ENCODE measurements at regions not wholly inside any gene's neighbourhood (a gene's known extent, or its start where the extent isn't known, plus 50 kb on each side); places are given as distances from the start of the nearest gene placed in this dataset.

- Histone ChIP-seq H2BK15ac (ENCODE audit: low read depth, low read length) (no peak overlapping the region), H3K4me1 (ENCODE audit: insufficient read depth, low read length) (no peaks in the 10 kb centered on the region), H2BK20ac (ENCODE audit: low read depth, low read length, poor library complexity, severe bottlenecking) (no peak overlapping the region), H3K79me1 (ENCODE audit: insufficient read depth, low read depth, low read length, poor library complexity, severe bottlenecking) (no peaks in the 10 kb centered on the region), H3K79me2 (ENCODE audit: insufficient read depth, low read length) (no peaks in the 10 kb centered on the region), H4K8ac (replicated peaks; ENCODE audit: insufficient read length, low read depth, low read length) (no peak overlapping the region), H3K4ac (ENCODE audit: low read depth, low read length) (no peak overlapping the region), H4K91ac (ENCODE audit: insufficient read length, low read depth, low read length) (no peak overlapping the region), H2AK5ac (ENCODE audit: insufficient read length, low read length) (no peak overlapping the region), H3K9ac (ENCODE audit: extremely low read depth, insufficient read length, low read length) (no peak overlapping the region), H3K18ac (ENCODE audit: insufficient read length, low read depth, low read length) (no peak overlapping the region), H3K23ac (ENCODE audit: insufficient read length, low read depth, low read length) (no peak overlapping the region), H3T11ph (ENCODE audit: low read length) (no peak overlapping the region), H2BK12ac (ENCODE audit: insufficient read length, low read depth, low read length) (no peak overlapping the region), H4K20me1 (ENCODE audit: control insufficient read depth, insufficient read depth, insufficient read length) (no peaks in the 10 kb centered on the region), H3K27me3 (ENCODE audit: insufficient read depth, low read length) (no peaks in the 10 kb centered on the region), H3K23me2 (ENCODE audit: insufficient read length, low read depth, low read length, poor library complexity, severe bottlenecking) (no peaks in the 10 kb centered on the region), H3K4me2 (ENCODE audit: insufficient read depth, insufficient read length, low read length) (no peak overlapping the region), H3K14ac (ENCODE audit: insufficient read depth, low read length) (no peak overlapping the region), H2BK120ac (ENCODE audit: low read depth, low read length, poor library complexity, severe bottlenecking) (no peak overlapping the region), H3K9me3 (ENCODE audit: control insufficient read depth, low read depth, low read length) (no peaks in the 10 kb centered on the region), H4K5ac (ENCODE audit: insufficient read length, low read depth, low read length) (no peak overlapping the region), H2AFZ (ENCODE audit: low read length) (no peak overlapping the region), H3K27ac (ENCODE audit: insufficient read length, low read depth, low read length) (no peak overlapping the region), H2BK5ac (ENCODE audit: insufficient read length, low read length) (no peak overlapping the region), H3K56ac (ENCODE audit: insufficient read length, low read depth, low read length) (no peak overlapping the region)
- Mint-ChIP-seq H3K27ac (no peak overlapping the region), H3K27me3 (ENCODE audit: low read depth) (no peaks in the 10 kb centered on the region), H3K36me3 (ENCODE audit: insufficient read depth in 1 of 3, low read depth in 3 of 3) (no peaks in the 10 kb centered on the region), H3K4me1 (no peaks in the 10 kb centered on the region), H3K4me3 (no peak overlapping the region), H3K9me3 (peaks cover 4 to 5% of the 10 kb centered on the region in 2 experiments; a peak in 2 of 5 replicates)
- no peak for DNase-seq
- TF ChIP-seq CTCF (conservative IDR thresholded peaks at IDR 0.05), result no peak
- no CpG with 5 or more reads among the region's 3 CpGs for WGBS (ENCODE audit: extremely low coverage, insufficient read length, low lambda C conversion rate)
These were observed 445.6 kb downstream of the KCTD12 start for GRCh38 chr13:76440568-76440967.
